Breast epithelium (tissue), 3 donors: ENCODE measurements at regions not wholly inside any gene's neighbourhood (a gene's known extent, or its start where the extent isn't known, plus 50 kb on each side); places are given as distances from the start of the nearest gene placed in this dataset.

Experiments used
- CTCF ChIP-seq, 3 donors: fragments of 450-650 bp; IDR thresholded peaks; one replicate each; pipeline ENCODE4 v1.5.1; 2016 to 2017; ENCODE audit warnings: antibody characterized with exemption in 3 of 3, mild to moderate bottlenecking in 3 of 3, moderate library complexity in 3 of 3
- POLR2A ChIP-seq: fragments of 450-650 bp; IDR thresholded peaks from one replicate; pipeline ENCODE4 v1.6.1; 2016; ENCODE audit warnings: antibody characterized with exemption, mild to moderate bottlenecking, moderate library complexity

GRCh38 chr2:9778012-9778411 lies 65.3 kb upstream of the TAF1B start:
- TF ChIP-seq CTCF (IDR thresholded peaks at IDR 0.05): peak in 1 of 3 donors; percentile 29
- TF ChIP-seq POLR2A: no peak
